ENCODE measurements at regions not wholly inside any gene's neighbourhood (a gene's known extent, or its start where the extent isn't known, plus 50 kb on each side); places are given as distances from the start of the nearest gene placed in this dataset.
A peak's percentile ranks its signal among the peaks of the same experiment; 100 is the strongest.
"Not testable (repeated sequence)": the region's sequence is repeated elsewhere in the genome, so short reads cannot be mapped to it uniquely, and the experiment has no call there.

DNA sequence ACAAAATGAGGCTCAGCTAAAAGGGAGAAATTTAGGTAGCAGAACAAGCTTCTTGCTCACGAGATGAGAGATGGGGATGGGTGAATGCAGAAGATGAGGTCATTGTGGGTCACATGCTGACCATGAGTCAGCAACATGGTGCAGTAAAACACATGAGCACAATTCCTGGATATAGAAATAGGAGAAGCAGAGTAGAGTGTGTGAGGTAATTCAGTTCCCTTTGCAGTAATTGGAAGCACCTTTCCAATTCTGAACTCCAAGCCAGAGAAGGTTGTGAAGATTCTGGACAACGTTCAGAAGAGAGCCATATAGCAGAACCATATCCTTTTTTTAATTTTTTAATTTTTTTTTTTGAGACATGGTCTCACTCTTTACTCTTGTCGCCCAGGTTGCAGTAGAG, 62.0 kb upstream of the LMNTD1 start:
- DNase-seq (ENCODE audit: low read depth, low spot score), result peak; percentile 40
- H3K27ac ChIP-seq, result peak overlapping the region; percentile 11

DNA sequence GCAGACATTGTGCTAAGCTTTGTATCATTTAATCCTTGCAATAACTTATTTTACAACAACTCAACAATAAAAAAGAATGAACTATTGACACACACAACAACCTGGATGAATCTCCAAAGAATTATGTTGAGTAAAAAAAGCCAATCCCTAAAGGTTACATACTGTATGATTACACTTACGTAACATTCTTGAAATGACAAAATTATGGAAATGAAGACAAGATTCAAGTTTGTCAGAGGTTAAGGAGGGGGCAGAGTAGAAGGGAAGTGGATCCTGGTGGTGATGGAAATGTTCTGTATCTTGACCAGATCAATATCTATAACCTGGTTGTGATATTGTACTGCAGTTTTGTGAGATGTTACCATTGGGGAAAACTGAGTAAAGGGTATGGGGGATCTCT, 63.2 kb upstream of the LMNTD1 start:
- no peak for DNase-seq (ENCODE audit: low read depth, low spot score)
- no peak overlapping the region for H3K27ac ChIP-seq

DNA sequence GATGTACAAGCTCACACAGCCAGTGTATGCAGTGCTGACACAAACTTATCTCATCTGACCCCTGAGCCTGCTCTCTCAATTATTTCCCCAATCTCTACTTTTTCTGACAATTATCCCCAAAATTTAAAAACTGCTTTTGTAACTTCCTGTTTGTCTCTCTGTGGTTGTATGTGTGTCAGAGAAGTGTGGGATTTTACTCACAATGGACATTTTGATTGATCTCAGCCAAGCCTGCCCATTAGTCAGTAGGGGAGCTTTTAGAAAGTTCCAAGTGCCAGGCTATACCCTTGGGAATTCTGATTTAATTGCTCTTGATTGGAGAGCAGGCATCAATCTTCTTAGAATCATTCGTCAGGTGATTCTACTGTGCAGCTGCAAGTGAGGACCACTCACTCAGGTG, 64.9 kb upstream of the LMNTD1 start:
- no peak for DNase-seq (ENCODE audit: low read depth, low spot score)
- no peak overlapping the region for H3K27ac ChIP-seq

GRCh38 chr12:25623816-25624215, 70.7 kb upstream of the LMNTD1 start:
- no peak for DNase-seq (ENCODE audit: low read depth, low spot score)
- H3K27ac ChIP-seq, result no peak overlapping the region

GRCh38 chr12:25625146-25625545, 72.1 kb upstream of the LMNTD1 start:
- no peak overlapping the region for H3K27ac ChIP-seq
- DNase-seq (ENCODE audit: low read depth, low spot score), result no peak

GRCh38 chr12:25629341-25629740, 76.3 kb upstream of the LMNTD1 start:
- H3K27ac ChIP-seq, result no peak overlapping the region

GRCh38 chr12:25630735-25631515, 77.8 kb upstream of the LMNTD1 start:
- not testable (repeated sequence) for DNase-seq (ENCODE audit: low read depth, low spot score); H3K27ac ChIP-seq

More at GRCh38 chr12:25629341-25629740, 76.3 kb upstream of the LMNTD1 start:
- DNase-seq (ENCODE audit: low read depth, low spot score), result no peak

DNA sequence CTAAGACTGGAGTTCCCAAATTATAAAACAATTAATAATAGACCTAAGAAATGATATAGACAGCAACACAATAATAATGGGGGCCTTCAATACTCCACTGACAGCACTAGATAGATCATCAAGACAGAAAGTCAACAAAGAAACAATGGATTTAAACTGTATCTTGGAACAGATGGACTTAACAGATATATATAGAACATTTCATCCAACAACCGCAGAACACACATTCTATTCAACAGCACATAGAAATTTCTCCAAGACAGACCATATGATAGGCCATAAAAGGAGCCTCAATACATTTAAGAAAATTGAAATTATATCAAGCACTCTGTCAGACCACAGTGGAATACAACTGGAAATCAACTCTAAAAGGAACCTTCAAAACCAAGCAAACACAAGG, 80.1 kb upstream of the LMNTD1 start:
- not testable (repeated sequence) for DNase-seq (ENCODE audit: low read depth, low spot score); H3K27ac ChIP-seq

- H3K27ac ChIP-seq, result no peak overlapping the region
- DNase-seq (ENCODE audit: low read depth, low spot score), result no peak
These were observed 84.7 kb upstream of the LMNTD1 start for GRCh38 chr12:25637752-25638151.

DNA sequence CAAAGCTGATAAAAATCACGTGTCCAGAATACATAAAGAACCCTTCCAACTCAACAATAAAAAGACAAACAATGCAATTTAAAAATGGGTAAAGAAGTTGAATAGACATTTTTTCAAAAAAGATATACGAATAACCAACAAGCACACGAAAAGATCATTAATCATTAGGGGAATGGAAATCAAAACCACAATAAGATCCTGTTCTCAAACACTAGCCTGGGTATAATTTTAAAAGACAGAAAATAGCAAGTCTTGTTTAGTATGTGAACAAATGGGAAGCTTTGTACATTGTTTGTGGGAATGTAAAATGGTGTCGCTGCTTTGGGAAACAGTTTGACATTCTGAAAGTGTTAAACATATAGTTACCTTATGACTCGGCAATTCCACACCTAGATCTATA, 86.3 kb upstream of the LMNTD1 start:
- H3K27ac ChIP-seq, result no peak overlapping the region
- no peak for DNase-seq (ENCODE audit: low read depth, low spot score)

DNA sequence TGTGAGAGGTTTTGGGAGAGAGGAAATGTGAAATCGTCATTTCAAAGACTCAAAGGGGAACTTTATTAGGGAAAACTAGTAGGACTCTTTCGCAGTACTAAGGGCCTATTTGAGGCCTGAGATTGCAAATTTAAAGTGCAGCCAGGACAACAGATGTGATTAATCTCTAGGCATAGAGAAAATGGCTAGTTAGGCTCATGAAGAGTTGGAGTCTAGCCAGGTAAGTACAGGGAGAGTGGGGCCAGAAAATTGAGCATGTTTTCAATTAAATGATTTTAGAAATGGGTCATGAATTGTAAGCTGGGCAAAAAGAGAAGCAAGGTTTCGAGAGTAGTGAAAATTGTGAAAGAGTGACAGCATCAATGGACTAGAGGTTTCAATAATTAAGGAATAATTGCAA, 91.9 kb upstream of the LMNTD1 start:
- DNase-seq (ENCODE audit: low read depth, low spot score), result no peak
- no peak overlapping the region for H3K27ac ChIP-seq

DNA sequence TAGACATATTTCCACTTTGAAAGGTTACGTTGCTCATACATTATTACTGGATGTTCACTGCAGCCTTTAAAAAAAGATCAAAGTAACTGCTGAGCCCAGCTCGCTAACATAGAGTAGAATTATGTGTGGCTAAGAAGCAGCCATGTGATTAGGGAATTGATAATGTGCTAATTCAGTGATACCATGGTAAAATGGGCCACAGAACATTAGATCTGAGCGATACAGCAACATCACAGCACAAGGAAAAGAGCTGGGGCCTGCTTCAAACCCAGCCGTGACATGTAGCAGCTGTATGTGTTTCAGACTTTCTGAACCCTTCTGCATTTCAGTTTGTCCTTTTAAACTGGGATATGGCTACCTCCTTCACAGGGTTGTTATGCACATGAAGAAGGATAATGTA, 92.3 kb upstream of the LMNTD1 start:
- H3K27ac ChIP-seq, result no peak overlapping the region
- no peak for DNase-seq (ENCODE audit: low read depth, low spot score)

DNA sequence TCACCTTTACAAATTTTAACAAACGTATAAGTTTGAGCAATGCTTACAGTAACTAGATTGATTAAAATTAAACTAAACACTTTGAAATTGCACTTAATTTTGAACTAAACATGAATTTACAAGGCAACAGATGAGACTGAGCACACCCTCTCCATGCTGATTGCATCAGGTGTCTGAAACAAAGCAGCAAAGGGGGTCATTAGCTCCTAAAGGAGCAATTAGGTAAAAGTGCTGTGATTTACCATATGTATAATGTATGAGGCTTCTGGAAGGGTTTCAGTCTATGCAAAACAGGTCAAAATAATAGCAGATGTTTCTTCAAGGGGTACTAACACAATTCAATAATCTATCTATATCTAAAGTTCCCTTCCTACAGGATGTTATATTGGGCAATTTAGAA, 98.8 kb upstream of the LMNTD1 start:
- DNase-seq (ENCODE audit: low read depth, low spot score), result no peak
- H3K27ac ChIP-seq, result no peak overlapping the region

GRCh38 chr12:25652371-25652770, 99.3 kb upstream of the LMNTD1 start:
- DNase-seq (ENCODE audit: low read depth, low spot score), result no peak
- no peak overlapping the region for H3K27ac ChIP-seq

DNA sequence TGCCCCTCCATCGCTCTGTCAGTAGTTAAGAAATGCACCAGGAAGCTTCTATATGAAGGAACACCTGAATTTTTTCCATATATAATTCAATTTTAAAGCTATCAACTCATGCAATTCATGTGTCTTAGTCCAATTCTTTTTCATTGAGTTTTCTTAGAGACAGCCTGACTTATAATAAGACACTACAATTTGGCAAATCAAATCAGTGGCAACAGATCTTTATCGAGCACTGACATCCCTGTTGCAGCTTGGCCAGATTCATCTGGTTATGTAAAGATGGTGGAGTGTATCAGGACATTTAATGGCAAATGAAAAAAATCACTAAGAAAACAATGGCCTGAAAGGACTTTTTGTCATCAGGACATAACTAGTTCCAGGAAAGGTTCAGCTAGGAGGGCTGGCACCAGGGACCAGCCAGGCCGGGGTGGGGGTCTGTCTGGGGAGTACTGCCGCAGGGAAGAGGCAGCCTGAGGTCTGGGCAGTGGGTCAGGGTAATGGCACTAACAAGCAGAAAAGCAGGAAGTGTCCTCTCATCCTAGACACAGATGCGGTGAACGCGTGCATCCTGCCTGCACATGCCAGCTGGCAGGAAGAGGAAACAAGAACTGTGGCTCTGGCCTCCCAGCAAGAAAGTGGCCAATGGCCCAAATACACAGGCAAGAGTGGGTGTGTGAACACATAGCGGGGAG, 100.5 kb upstream of the LMNTD1 start:
- DNase-seq (ENCODE audit: low read depth, low spot score), result no peak
- no peak overlapping the region for H3K27ac ChIP-seq

GRCh38 chr12:25655702-25656101, 102.6 kb upstream of the LMNTD1 start:
- H3K27ac ChIP-seq, result no peak overlapping the region
- peak; percentile 20 for DNase-seq (ENCODE audit: low read depth, low spot score)

GRCh38 chr12:25659621-25660020, 106.5 kb upstream of the LMNTD1 start:
- DNase-seq (ENCODE audit: low read depth, low spot score), result no peak
- H3K27ac ChIP-seq, result no peak overlapping the region

DNA sequence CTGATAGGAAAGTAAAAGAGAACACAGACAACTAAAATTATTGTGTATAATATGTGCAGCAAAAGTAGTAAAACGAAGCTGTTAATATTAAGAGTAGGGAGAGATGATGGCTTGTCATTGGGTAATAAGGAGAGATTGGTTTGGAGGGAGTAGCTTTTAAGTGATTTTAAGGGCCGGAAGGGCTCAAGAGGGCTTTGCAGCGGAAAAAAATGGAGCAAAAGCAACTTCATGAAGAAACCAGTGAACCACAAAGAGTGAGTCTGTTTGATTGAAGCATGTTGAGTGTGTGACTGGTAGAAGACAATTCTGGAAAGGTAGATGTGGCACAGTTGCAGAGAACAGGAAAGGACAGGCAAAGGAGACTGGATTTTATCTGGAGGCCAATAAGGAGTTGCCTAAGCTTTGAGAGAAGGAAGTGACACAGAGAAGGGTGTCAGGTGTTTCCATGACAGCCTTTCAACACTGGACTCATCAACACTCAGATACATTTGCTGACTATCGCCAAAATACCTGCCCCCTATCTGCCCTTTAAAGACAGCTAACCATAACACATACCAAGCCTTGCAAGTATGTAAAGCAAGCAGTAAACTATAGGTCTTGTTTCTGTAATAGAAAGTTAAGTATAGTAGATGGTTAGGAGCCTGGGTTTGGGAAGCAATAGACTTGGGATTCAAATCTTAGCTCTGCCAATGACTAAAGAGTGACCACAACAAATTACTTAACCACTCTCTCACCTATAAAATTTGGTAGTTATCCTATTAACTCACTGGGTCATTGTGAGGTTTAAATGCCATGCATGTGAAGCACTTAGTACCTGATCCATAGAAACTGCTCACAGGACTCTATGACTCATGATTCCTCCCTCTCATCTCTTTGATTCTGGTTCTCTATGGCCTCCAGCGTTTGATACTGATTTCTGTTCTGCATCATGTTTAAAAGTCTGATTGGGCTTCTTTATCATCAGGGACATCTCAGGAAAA, 117.3 kb upstream of the LMNTD1 start:
- DNase-seq (ENCODE audit: low read depth, low spot score), result peak; percentile 79
- no peak overlapping the region for H3K27ac ChIP-seq

GRCh38 chr12:25675808-25676207, 122.7 kb upstream of the LMNTD1 start:
- no peak for DNase-seq (ENCODE audit: low read depth, low spot score)
- no peak overlapping the region for H3K27ac ChIP-seq

DNA sequence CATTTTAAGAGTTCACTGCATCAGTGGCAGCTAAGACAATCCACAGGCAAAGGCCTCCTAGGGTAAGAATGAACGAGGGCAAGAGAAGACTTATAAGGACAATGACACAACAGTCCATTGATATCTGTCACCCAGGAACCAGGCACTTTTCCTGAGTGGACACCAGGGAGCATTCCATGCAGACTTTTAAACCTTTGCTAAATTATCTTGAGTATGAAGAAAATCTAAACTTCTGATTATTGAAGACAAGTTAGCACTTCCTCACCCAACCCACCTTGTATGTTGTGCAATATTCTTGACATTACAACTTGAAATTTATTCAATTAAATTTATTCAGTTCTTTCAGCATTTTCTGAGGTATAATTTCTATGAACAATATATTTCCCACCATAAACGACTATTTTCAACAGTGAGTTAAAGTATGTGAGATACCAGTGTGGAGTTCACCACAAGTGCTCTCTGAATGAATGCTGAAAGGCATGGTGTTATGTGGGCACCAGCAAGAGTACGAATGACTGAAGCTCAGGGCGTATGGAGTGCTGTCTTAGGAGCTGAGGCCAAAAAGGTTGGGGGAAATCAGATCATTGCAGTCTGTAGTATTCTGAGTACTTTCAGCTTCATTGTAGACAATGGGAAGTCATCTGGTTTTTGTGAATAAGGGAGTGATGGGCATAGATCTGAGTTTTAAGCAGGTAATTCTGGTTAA, 124.3 kb upstream of the LMNTD1 start:
- no peak overlapping the region for H3K27ac ChIP-seq
- DNase-seq (ENCODE audit: low read depth, low spot score), result no peak
